H1 (cell line): ENCODE measurements at regions not wholly inside any gene's neighbourhood (a gene's known extent, or its start where the extent isn't known, plus 50 kb on each side); places are given as distances from the start of the nearest gene placed in this dataset.

Experiments used
- CTCF ChIP-seq, 3 experiments: IDR thresholded peaks; 1 replicate in 2 of 3; 2 replicates in 1 of 3; pipeline versions ENCODE4 v1.5.1 to v1.6.1; 2011; ENCODE audit warnings: low read length in 3 of 3, mild to moderate bottlenecking in 3 of 3, inconsistent platforms in 2 of 3, low read depth in 1 of 3, moderate library complexity in 1 of 3; ENCODE audit not compliant: insufficient read depth in 1 of 3; ENCODE audit errors: control extremely low read depth in 1 of 3
- POLR2A ChIP-seq, 2 experiments: IDR thresholded peaks; 1 replicate in 1 of 2; 2 replicates in 1 of 2; pipeline ENCODE4 v1.6.1; 2011; ENCODE audit warnings: low read depth in 2 of 2, low read length in 2 of 2, mild to moderate bottlenecking in 2 of 2; ENCODE audit errors: control extremely low read depth in 1 of 2
- SIRT6 ChIP-seq: IDR thresholded peaks from one replicate; pipeline ENCODE4 v1.7.1; 2012; ENCODE audit warnings: low read length, inconsistent platforms

DNA sequence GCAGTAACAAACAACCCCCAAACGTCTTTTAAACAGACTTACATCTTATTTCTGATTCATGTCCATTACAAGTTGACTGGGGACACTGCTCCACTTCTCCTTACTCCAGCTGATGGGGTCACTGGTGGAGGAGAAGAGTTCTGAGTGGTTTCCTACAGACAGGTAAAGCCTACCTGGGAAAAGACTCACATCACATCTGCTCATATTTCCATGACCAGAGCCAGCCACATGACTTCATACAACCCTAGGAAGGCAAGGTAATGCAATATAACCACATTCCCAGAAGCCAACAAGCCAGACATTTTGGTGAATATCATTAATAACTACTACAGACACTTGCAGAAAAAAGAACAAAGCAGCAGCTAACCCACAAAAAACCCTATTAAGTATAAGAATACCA is 90.5 kb upstream of the IRX6 start:
- no peak for TF ChIP-seq POLR2A (IDR thresholded peaks at IDR 0.05; ENCODE audit: control extremely low read depth in 1 of 2, low read depth in 2 of 2, low read length in 2 of 2)
- no peak for TF ChIP-seq CTCF (IDR thresholded peaks at IDR 0.05; ENCODE audit: control extremely low read depth in 1 of 3, insufficient read depth in 1 of 3, low read depth in 1 of 3, low read length in 3 of 3)
- no peak for TF ChIP-seq SIRT6
